ENCODE measurements at regions not wholly inside any gene's neighbourhood (a gene's known extent, or its start where the extent isn't known, plus 50 kb on each side); places are given as distances from the start of the nearest gene placed in this dataset.

DNA sequence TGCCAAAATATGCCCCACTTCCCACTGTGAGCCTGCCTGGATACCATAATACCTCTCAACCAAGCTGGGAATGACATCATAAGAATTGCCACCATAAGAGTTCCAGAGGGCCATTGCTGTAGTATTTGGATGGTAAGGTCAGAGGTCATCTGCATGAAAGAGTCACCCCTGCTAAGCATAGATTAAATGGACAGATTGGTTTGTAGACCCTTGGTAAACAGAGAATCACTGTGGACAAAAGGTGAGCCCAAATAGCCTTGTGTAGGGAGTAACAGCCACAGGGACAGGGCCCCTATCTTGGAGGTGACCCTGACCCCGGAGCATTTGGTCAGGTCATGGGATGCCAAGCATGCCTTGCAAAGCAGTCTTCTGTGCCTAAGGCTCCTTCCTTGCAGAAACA lies 129.7 kb downstream of the GPAM start:
- no peak for DNase-seq (ENCODE audit: low read depth in 2 of 2)

DNA sequence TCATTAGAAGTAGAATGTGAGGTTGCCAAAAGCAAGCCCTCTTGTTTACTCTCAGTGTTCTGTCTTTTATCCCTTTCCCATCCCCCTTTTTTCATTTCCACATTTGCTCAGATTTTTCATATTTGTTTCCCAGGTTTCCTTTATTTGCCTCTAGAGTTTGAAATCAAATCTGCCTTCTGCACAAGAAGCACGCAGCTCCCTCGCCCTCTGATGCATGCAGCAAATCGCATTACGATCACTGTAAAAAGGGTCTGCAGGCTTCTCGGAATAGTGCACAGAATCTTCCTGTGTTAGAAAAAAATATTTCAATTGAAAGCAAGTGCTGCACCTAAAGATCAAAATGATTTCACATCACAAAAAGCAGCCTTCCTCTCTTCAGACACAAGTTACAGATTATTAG lies 129.0 kb downstream of the GPAM start:
- DNase-seq (ENCODE audit: low read depth in 2 of 2): no peak

DNA sequence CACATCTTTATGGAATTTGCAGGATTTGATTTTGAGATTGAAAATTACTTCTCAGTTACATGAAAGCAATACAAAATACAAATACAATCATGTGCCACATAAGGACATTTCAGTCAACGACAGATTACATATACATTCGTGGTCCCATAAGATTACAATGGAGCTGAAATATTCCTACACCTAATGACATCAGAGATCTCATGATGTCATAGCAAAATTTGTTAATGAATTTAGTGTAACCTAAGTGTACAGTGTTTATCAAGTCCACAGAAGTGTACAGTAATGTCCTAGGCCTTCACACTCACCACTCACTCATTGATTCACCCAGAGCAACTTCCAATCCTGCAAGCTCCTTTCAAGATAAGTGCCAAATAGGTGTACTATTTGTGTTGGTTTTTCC lies 126.5 kb downstream of the GPAM start:
- DNase-seq (ENCODE audit: low read depth in 2 of 2): no peak

DNA sequence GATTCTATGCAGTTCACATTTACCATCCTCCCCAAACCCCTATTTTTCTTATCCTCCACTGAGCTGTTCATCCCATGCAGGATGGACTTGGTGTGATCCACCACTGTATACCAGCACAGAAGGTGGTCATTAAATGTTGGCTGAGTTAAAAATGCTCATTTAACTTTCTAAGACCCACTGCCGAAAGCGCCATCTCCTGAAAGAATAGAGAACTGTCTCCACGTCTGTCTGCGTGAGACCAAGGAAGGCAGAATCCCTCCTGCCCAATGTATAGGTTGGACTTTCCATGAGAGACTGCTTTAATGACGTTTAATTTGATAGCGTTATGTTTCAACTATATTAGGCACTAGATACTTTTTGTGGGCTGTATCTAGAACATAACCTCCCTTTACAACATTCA lies 124.3 kb downstream of the GPAM start:
- DNase-seq (ENCODE audit: low read depth in 2 of 2): no peak

DNA sequence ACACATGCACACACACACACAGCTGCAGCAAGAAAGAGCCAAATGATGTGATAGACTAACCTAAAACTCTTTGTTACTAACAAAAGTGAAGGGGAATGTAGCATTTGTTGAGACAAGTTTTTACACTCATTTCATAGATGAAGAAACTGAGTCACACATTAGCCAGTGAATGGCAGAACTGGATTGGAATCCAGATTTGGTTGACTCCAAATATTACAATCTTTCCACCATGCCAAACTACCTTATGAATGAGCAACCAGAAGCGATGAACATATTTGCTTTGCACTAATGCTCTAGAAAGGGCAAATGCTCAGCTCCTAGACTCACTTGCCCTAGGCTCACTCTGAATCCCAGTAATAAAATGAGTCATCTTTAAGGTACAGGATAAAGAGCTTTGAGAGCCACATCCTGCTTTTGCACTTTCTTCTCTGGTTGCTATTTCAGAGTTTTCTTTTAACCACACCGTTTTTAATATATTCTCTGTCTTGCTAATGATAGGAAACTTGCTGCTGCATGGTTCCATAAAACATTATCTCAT lies 111.9 kb downstream of the GPAM start:
- DNase-seq (ENCODE audit: low read depth in 2 of 2): no peak

- DNase-seq (ENCODE audit: low read depth in 2 of 2): no peak
Measured at GRCh38 chr10:112078003-112078402, 105.6 kb downstream of the GPAM start.

DNA sequence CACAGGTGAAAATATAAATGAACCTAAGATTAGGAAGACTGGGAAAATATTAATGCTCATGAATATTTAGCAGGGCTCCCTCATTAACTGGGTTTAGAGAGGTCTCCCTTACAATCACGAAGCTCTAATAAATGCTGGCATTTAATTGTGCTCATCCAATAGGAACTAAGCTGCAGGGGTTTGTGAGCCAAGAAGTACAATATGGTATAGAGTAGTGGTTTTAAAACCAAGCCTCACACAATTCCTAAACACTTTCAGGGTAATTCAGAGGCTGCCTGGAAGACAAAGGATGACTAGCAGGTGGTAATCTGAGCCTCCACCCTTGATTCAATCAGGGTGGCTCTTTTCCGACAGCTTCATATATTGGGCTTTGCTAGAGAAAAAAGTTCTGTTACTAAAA lies 103.3 kb downstream of the GPAM start:
- DNase-seq (ENCODE audit: low read depth in 2 of 2): no peak

- DNase-seq (ENCODE audit: low read depth in 2 of 2): no peak
Measured at GRCh38 chr10:112082120-112082519, 101.4 kb downstream of the GPAM start.

- no peak for DNase-seq (ENCODE audit: low read depth in 2 of 2)
Measured at GRCh38 chr10:112083472-112083871, 100.1 kb downstream of the GPAM start.

- no peak for DNase-seq (ENCODE audit: low read depth in 2 of 2)
Measured at GRCh38 chr10:112087953-112088456, 95.6 kb downstream of the GPAM start.

DNA sequence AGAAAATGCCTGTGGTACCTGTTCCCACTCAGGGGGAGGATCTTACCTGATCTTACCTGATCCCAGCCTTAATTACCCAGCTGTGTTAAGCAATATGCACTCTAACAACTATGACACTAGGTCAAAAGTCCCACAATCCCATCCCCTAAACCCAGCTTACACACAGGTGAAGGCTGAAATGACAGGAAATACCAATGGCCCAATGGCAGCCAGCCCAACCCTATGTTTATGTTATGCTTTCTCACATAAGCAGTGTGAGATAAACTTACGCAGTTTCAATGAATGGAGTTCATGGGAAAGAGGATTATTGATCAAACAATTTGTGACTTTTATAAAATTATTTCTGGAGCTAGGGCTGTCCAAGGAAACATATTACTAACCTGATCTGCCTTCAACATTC lies 91.9 kb downstream of the GPAM start:
- no peak for DNase-seq (ENCODE audit: low read depth in 2 of 2)

- no peak for DNase-seq (ENCODE audit: low read depth in 2 of 2)
Measured at GRCh38 chr10:112092519-112092918, 91.0 kb downstream of the GPAM start.

GRCh38 chr10:112094984-112095383 lies 88.6 kb downstream of the GPAM start:
- DNase-seq (ENCODE audit: low read depth in 2 of 2): no peak

DNA sequence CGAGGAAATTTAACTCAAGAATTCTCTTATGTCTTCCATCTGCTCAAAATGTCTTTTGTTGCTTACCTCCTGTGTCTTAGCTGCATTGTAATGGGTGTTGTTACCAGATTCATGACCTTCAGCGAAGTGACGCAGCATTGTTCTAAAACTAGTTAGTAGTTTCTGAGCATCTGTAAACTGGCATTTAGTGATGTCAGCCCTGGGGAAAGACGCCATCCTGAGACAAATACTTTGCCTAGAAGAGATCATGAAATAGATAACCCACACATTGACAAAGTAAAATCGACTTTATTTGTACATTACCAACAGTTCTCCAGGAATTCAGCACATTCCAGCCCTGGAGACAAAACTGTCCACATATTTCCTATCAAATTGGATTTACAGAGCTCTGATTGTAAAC lies 87.8 kb downstream of the GPAM start:
- DNase-seq (ENCODE audit: low read depth in 2 of 2): no peak

- DNase-seq (ENCODE audit: low read depth in 2 of 2): no peak
Measured at GRCh38 chr10:112098682-112099081, 84.9 kb downstream of the GPAM start.

Data from stimulated activated CD8-positive, alpha-beta memory T cell treated with anti-CD3 and anti-CD28 coated beads, Interleukin-2, amount 100 ng/mL, for 1 hour (primary cell).